CD14-positive monocyte (primary cell): ENCODE measurements at regions not wholly inside any gene's neighbourhood (a gene's known extent, or its start where the extent isn't known, plus 50 kb on each side); places are given as distances from the start of the nearest gene placed in this dataset.

Source experiments
- DNase-seq, 3 donors: peaks; one replicate each; pipeline ENCODE4 v3.0.0-alpha.2; 2011 to 2022
- H2AFZ ChIP-seq: 2 replicates; pipeline ENCODE4 v1.6.0; 2012; ENCODE audit warnings: mild to moderate bottlenecking, low read depth, low read length, inconsistent platforms; ENCODE audit not compliant: insufficient read depth, poor library complexity, severe bottlenecking
- H3K27ac ChIP-seq, 2 donors: 1 replicate in 1 of 2; 2 replicates in 1 of 2; pipeline ENCODE4 v1.5.1; 2012 to 2013; ENCODE audit warnings: low read length in 2 of 2, control low read depth in 1 of 2, inconsistent platforms in 1 of 2, low read depth in 1 of 2, mild to moderate bottlenecking in 1 of 2
- H3K27me3 ChIP-seq, 2 donors: one replicate each; pipeline versions ENCODE4 v1.6.0 to v1.6.1; 2011 to 2013; ENCODE audit warnings: low read length in 2 of 2; ENCODE audit not compliant: control insufficient read depth in 2 of 2, insufficient read depth in 2 of 2
- H3K36me3 ChIP-seq, 2 donors: replicated peaks in 1 of 2; 1 replicate in 1 of 2; 2 replicates in 1 of 2; pipeline versions ENCODE4 v1.5.1 to v1.6.1; 2012 to 2013; ENCODE audit warnings: low read length in 2 of 2, control low read depth in 1 of 2, inconsistent platforms in 1 of 2, mild to moderate bottlenecking in 1 of 2; ENCODE audit not compliant: insufficient read depth in 2 of 2, control insufficient read depth in 1 of 2
- H3K4me1 ChIP-seq, 2 donors: 1 replicate in 1 of 2; 2 replicates in 1 of 2; pipeline versions ENCODE4 v1.5.1 to v1.6.1; 2012 to 2013; ENCODE audit warnings: low read length in 2 of 2, control low read depth in 1 of 2, inconsistent platforms in 1 of 2, mild to moderate bottlenecking in 1 of 2, moderate library complexity in 1 of 2; ENCODE audit not compliant: insufficient read depth in 2 of 2, control insufficient read depth in 1 of 2
- H3K4me2 ChIP-seq: replicated peaks from 2 replicates; pipeline ENCODE3; 2012; ENCODE audit warnings: low read length, moderate library complexity, mild to moderate bottlenecking; ENCODE audit not compliant: poor library complexity, severe bottlenecking; ENCODE audit errors: extremely low read depth
- H3K4me3 ChIP-seq, 3 experiments: fragments of 200-600 bp in 1 of 3; sonication (generic) in 1 of 3; replicated peaks in 1 of 3; 1 replicate in 2 of 3; 2 replicates in 1 of 3; pipeline ENCODE4 v1.5.1; 2011 to 2013; ENCODE audit warnings: low read length in 3 of 3, mild to moderate bottlenecking in 3 of 3, control low read depth in 2 of 3, low read depth in 2 of 3, inconsistent platforms in 1 of 3, moderate library complexity in 1 of 3
- H3K79me2 ChIP-seq: 2 replicates; pipeline ENCODE4 v1.6.0; 2012; ENCODE audit warnings: mild to moderate bottlenecking, control low read depth, inconsistent platforms, low read length, moderate library complexity; ENCODE audit not compliant: insufficient read depth
- H3K9ac ChIP-seq: 2 replicates; pipeline ENCODE4 v1.6.0; 2017; ENCODE audit warnings: low read length, mild to moderate bottlenecking; ENCODE audit not compliant: insufficient read depth, poor library complexity, severe bottlenecking
- H3K9me3 ChIP-seq, 2 donors: replicated peaks in 1 of 2; 1 replicate in 1 of 2; 2 replicates in 1 of 2; pipeline versions ENCODE4 v1.5.1 to v1.6.1; 2012 to 2013; ENCODE audit warnings: low read length in 2 of 2, control low read depth in 1 of 2; ENCODE audit not compliant: control insufficient read depth in 1 of 2, insufficient read depth in 1 of 2
- H4K20me1 ChIP-seq: 2 replicates; pipeline ENCODE4 v1.6.0; 2012; ENCODE audit warnings: mild to moderate bottlenecking, low read length, control low read depth, moderate library complexity; ENCODE audit not compliant: insufficient read depth
- H3K27ac Mint-ChIP-seq, 7 donors: one replicate each; pipeline ENCODE4 v1.8.0; 2020; ENCODE audit warnings: mild to moderate bottlenecking in 7 of 7, mixed read lengths in 7 of 7, moderate library complexity in 6 of 7, inconsistent platforms in 2 of 7
- H3K27me3 Mint-ChIP-seq, 3 donors: one replicate each; pipeline ENCODE4 v1.8.0; 2021 to 2022; ENCODE audit warnings: low read depth in 3 of 3, mild to moderate bottlenecking in 3 of 3, mixed read lengths in 3 of 3, moderate library complexity in 3 of 3, inconsistent platforms in 1 of 3
- H3K36me3 Mint-ChIP-seq, 2 donors: one replicate each; pipeline ENCODE4 v1.8.0; 2020; ENCODE audit warnings: mixed read lengths in 2 of 2, inconsistent platforms in 1 of 2, mild to moderate bottlenecking in 1 of 2
- H3K4me1 Mint-ChIP-seq: one replicate; pipeline ENCODE4 v1.8.0; 2020; ENCODE audit warnings: mild to moderate bottlenecking, mixed read lengths
- H3K4me3 Mint-ChIP-seq, 2 donors: one replicate each; pipeline ENCODE4 v1.8.0; 2020; ENCODE audit warnings: mild to moderate bottlenecking in 2 of 2, mixed read lengths in 2 of 2, moderate library complexity in 1 of 2
- H3K9me3 Mint-ChIP-seq, 7 donors: one replicate each; pipeline ENCODE4 v1.8.0; 2020 to 2022; ENCODE audit warnings: mixed read lengths in 7 of 7, mild to moderate bottlenecking in 6 of 7, moderate library complexity in 6 of 7, inconsistent platforms in 2 of 7
- CTCF ChIP-seq: fragments of 200-600 bp; IDR thresholded peaks from one replicate; pipeline ENCODE4 v1.8.0; 2022; ENCODE audit warnings: antibody characterized with exemption, mild to moderate bottlenecking
- WGBS: methylation state at CpG from one replicate; pipeline ENCODE4 v1.1.5; 2013; ENCODE audit warnings: missing lambda C conversion rate; ENCODE audit not compliant: insufficient coverage; 5-methylcytosine and 5-hydroxymethylcytosine counted together
- intact Hi-C, 2 donors: fragments of 100-400 bp; cut with micrococcal nuclease; formaldehyde crosslinking; loops; one replicate each; pipeline versions ENCODE4 v1.15.0 to v1.15.1; 2023

DNA sequence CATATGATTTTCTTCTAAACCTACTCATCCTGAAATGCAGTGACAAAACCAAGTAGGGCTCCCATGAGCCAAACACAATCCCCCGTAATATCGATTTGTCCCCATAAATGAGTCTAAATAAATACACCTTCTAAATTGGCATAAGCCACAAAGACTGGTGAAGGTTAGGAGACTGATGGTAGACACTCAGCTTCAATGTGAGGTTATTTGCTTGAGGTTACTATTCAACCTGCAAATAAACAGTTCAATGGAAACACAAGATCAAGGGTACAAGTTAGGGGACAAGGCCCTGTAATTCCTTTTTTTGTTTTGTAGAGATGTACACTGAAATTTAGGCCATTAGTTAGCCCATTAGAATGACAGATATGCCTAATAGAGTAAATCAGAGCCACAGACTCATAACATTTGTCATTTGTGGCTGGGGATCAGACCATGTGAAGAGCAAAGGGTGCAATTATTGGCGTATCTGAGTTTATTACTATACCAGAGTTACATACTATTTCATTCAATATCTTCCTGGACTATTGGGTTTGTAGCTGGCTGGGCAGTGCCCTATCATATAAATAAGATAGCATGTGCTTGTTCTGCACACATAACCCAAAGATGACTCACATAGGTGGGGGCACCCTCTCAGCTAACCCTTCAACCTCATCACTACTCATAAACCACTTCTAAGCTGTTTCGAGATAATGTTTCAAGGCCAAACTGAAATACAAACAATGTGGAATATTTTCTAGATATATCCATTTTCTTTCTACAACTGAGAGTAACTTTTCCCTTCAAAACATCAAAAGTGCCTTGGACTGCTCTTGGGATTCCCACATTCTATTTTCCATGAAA lies 695.3 kb downstream of the KCNA4 start:
- H3K4me3 Mint-ChIP-seq: no peak overlapping the region
- no peak overlapping the region for H3K4me3 ChIP-seq
- no peak overlapping the region for H3K27ac ChIP-seq
- H3K9me3 ChIP-seq: no peaks in the 10 kb centered on the region
- H3K4me1 Mint-ChIP-seq: no peaks in the 10 kb centered on the region
- H3K36me3 ChIP-seq: no peaks in the 10 kb centered on the region
- no peaks in the 10 kb centered on the region for H3K9me3 Mint-ChIP-seq
- no peak for TF ChIP-seq CTCF
- H3K9ac ChIP-seq: no peak overlapping the region
- WGBS: no CpG with 5 or more reads among the region's 4 CpGs
- no peak overlapping the region for H3K27ac Mint-ChIP-seq
- H3K36me3 Mint-ChIP-seq: no peaks in the 10 kb centered on the region
- no peaks in the 10 kb centered on the region for H3K27me3 ChIP-seq
- peaks cover 0 to 2% (median 0%) of the 10 kb centered on the region in 3 donors for H3K27me3 Mint-ChIP-seq
- DNase-seq: no peak
- no peaks in the 10 kb centered on the region for H3K4me1 ChIP-seq
- no peak overlapping the region for H2AFZ ChIP-seq
- no peaks in the 10 kb centered on the region for H3K79me2 ChIP-seq
- H4K20me1 ChIP-seq: no peaks in the 10 kb centered on the region
- intact Hi-C loops: no loop called here
- no peak overlapping the region for H3K4me2 ChIP-seq

GRCh38 chr11:29320196-29320595 lies 696.6 kb downstream of the KCNA4 start:
- H3K27ac ChIP-seq: no peak overlapping the region
- Mint-ChIP-seq H3K4me3 (no peak overlapping the region), H3K4me1 (no peaks in the 10 kb centered on the region), H3K27me3 (peaks cover 0 to 2% (median 0%) of the 10 kb centered on the region in 3 donors), H3K9me3 (no peaks in the 10 kb centered on the region), H3K27ac (no peak overlapping the region), H3K36me3 (no peaks in the 10 kb centered on the region)
- intact Hi-C loops: no loop called here
- no peaks in the 10 kb centered on the region for H3K4me1 ChIP-seq
- no peaks in the 10 kb centered on the region for H4K20me1 ChIP-seq
- no peak overlapping the region for H3K4me2 ChIP-seq
- H3K9ac ChIP-seq: no peak overlapping the region
- no peaks in the 10 kb centered on the region for H3K79me2 ChIP-seq
- no peak for DNase-seq
- no peak for TF ChIP-seq CTCF
- WGBS: no CpG with 5 or more reads among the region's 2 CpGs
- no peaks in the 10 kb centered on the region for H3K36me3 ChIP-seq
- no peak overlapping the region for H2AFZ ChIP-seq
- no peak overlapping the region for H3K4me3 ChIP-seq
- no peaks in the 10 kb centered on the region for H3K27me3 ChIP-seq
- no peaks in the 10 kb centered on the region for H3K9me3 ChIP-seq
